DND-41 (cell line): ENCODE measurements at regions not wholly inside any gene's neighbourhood (a gene's known extent, or its start where the extent isn't known, plus 50 kb on each side); places are given as distances from the start of the nearest gene placed in this dataset.

Experiments used
- EZH2 ChIP-seq: IDR thresholded peaks from 3 replicates; pipeline ENCODE4 v1.6.1; 2012; ENCODE audit warnings: borderline replicate concordance, low read depth, mild to moderate bottlenecking, moderate library complexity, low read length, inconsistent platforms; ENCODE audit not compliant: severe bottlenecking
- TF ChIP-seq, protein P1 (sequence below): IDR thresholded peaks from 2 replicates; pipeline ENCODE4 v1.5.1; 2012; ENCODE audit warnings: borderline replicate concordance, low read length, moderate library complexity, mild to moderate bottlenecking; ENCODE audit not compliant: poor library complexity, severe bottlenecking; ENCODE audit errors: extremely low read depth

DNA sequence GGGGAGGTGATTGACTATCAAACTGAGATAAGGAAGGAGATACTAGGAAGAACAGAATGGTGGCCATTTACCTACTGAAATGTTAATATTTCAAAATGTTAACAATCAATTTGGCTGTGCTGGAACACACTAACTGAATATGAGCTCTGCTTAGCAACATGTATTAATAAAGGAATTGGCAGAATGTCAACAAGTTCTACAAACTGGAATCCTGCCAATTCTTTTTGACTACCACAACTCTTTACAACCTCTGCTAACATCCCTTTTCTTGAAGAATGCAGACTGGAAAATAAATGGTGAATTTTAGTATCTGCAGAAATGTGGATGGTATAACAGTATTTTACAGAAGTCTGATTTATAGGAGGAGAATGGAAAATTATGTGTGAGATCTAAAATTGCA, 446.4 kb downstream of the ISL1 start:
- TF ChIP-seq, protein P1, sequence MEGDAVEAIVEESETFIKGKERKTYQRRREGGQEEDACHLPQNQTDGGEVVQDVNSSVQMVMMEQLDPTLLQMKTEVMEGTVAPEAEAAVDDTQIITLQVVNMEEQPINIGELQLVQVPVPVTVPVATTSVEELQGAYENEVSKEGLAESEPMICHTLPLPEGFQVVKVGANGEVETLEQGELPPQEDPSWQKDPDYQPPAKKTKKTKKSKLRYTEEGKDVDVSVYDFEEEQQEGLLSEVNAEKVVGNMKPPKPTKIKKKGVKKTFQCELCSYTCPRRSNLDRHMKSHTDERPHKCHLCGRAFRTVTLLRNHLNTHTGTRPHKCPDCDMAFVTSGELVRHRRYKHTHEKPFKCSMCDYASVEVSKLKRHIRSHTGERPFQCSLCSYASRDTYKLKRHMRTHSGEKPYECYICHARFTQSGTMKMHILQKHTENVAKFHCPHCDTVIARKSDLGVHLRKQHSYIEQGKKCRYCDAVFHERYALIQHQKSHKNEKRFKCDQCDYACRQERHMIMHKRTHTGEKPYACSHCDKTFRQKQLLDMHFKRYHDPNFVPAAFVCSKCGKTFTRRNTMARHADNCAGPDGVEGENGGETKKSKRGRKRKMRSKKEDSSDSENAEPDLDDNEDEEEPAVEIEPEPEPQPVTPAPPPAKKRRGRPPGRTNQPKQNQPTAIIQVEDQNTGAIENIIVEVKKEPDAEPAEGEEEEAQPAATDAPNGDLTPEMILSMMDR = no peak
- TF ChIP-seq EZH2 = no peak
